DND-41 (cell line): ENCODE measurements at regions not wholly inside any gene's neighbourhood (a gene's known extent, or its start where the extent isn't known, plus 50 kb on each side); places are given as distances from the start of the nearest gene placed in this dataset.
"Not testable (repeated sequence)": the region's sequence is repeated elsewhere in the genome, so short reads cannot be mapped to it uniquely, and the experiment has no call there.

Experiments
- ATAC-seq: fragments of 200-7000 bp; cut with Tn5 transposase; 3 replicates; pipeline ENCODE4 v1.9.1; 2021; ENCODE audit warnings: low read depth; ENCODE audit not compliant: insufficient read depth
- DNase-seq: peaks from one replicate; pipeline ENCODE4 v3.0.0-alpha.2; 2020
- H2AFZ ChIP-seq: 2 replicates; pipeline ENCODE4 v1.6.0; 2012; ENCODE audit warnings: low read depth, low read length
- H3K27ac ChIP-seq: 2 replicates; pipeline ENCODE4 v1.5.1; 2012; ENCODE audit warnings: low read length, inconsistent platforms
- H3K27me3 ChIP-seq: fragments of 200-600 bp; sonication (generic); 2 replicates; pipeline ENCODE4 v1.6.0; 2012; ENCODE audit warnings: low read length, mild to moderate bottlenecking, inconsistent platforms; ENCODE audit not compliant: insufficient read depth, poor library complexity
- H3K36me3 ChIP-seq: 2 replicates; pipeline ENCODE4 v1.5.1; 2012; ENCODE audit warnings: low read length, inconsistent platforms; ENCODE audit not compliant: insufficient read depth
- H3K4me1 ChIP-seq: 2 replicates; pipeline ENCODE4 v1.5.1; 2012; ENCODE audit warnings: mild to moderate bottlenecking, low read length; ENCODE audit not compliant: insufficient read depth
- H3K4me2 ChIP-seq: 2 replicates; pipeline ENCODE4 v1.6.0; 2012; ENCODE audit warnings: mild to moderate bottlenecking, moderate library complexity, low read length, inconsistent platforms; ENCODE audit not compliant: insufficient read depth
- H3K4me3 ChIP-seq, 2 experiments: fragments of 200-600 bp in 1 of 2; shearing (Covaris generic) in 1 of 2; 2 replicates each; pipeline ENCODE4 v1.5.1; 2012 to 2016; ENCODE audit warnings: inconsistent platforms in 2 of 2, low read length in 2 of 2, mild to moderate bottlenecking in 2 of 2, low read depth in 1 of 2, moderate library complexity in 1 of 2
- H3K79me2 ChIP-seq: 2 replicates; pipeline ENCODE4 v1.6.0; 2012; ENCODE audit warnings: low read length, inconsistent platforms; ENCODE audit not compliant: insufficient read depth
- H3K9ac ChIP-seq: 2 replicates; pipeline ENCODE4 v1.6.0; 2012; ENCODE audit warnings: low read depth, mild to moderate bottlenecking, inconsistent platforms, low read length, moderate library complexity
- H3K9me3 ChIP-seq: 2 replicates; pipeline ENCODE4 v1.5.1; 2012; ENCODE audit warnings: low read length, moderate library complexity, mild to moderate bottlenecking, inconsistent platforms; ENCODE audit not compliant: insufficient read depth, severe bottlenecking
- H4K20me1 ChIP-seq: 2 replicates; pipeline ENCODE4 v1.6.0; 2012; ENCODE audit warnings: low read length; ENCODE audit not compliant: insufficient read depth
- CTCF ChIP-seq: IDR thresholded peaks from 2 replicates; pipeline ENCODE4 v1.5.1; 2012; ENCODE audit warnings: borderline replicate concordance, low read length, moderate library complexity, mild to moderate bottlenecking; ENCODE audit not compliant: poor library complexity, severe bottlenecking; ENCODE audit errors: extremely low read depth
- EZH2 ChIP-seq: IDR thresholded peaks from 3 replicates; pipeline ENCODE4 v1.6.1; 2012; ENCODE audit warnings: borderline replicate concordance, low read depth, mild to moderate bottlenecking, moderate library complexity, low read length, inconsistent platforms; ENCODE audit not compliant: severe bottlenecking

DNA sequence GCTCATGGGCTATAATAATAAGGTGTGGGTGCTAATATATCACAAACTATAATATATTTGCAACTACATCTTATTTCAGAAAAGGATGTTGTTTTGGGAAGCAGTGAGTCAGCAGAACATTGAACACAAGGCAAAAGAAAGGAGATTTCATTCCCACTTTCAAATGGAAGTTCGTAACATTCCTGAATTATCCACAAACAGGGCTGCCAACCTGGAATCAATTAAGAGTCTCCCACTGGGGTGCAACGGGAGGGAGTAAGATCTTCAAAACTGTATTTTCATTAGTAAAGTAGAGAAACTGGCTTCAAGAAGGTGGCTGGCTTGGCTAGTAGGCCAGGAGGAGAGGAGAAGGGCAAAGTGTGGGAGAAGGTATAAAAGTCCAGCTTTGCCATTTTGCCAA, 479.6 kb downstream of the CNTN3 start:
- Histone ChIP-seq H3K4me1 (no peaks in the 10 kb centered on the region), H4K20me1 (no peaks in the 10 kb centered on the region), H3K27me3 (no peaks in the 10 kb centered on the region), H3K9ac (no peak overlapping the region), H2AFZ (no peak overlapping the region), H3K79me2 (no peaks in the 10 kb centered on the region), H3K36me3 (no peaks in the 10 kb centered on the region), H3K4me3 (no peak overlapping the region), H3K9me3 (no peaks in the 10 kb centered on the region), H3K4me2 (no peak overlapping the region), H3K27ac (no peak overlapping the region)
- no peak for TF ChIP-seq CTCF
- TF ChIP-seq EZH2 = no peak
- no peak for ATAC-seq
- no peak for DNase-seq

- H3K27me3 ChIP-seq, H3K4me3 ChIP-seq, H3K9ac ChIP-seq, DNase-seq, ATAC-seq, H3K4me2 ChIP-seq, H3K27ac ChIP-seq, H3K36me3 ChIP-seq, H2AFZ ChIP-seq, H3K79me2 ChIP-seq, H3K4me1 ChIP-seq, H4K20me1 ChIP-seq, H3K9me3 ChIP-seq: not testable (repeated sequence)
Measured at GRCh38 chr3:74131546-74132328, 482.7 kb downstream of the CNTN3 start.

- Histone ChIP-seq H3K4me3 (no peak overlapping the region), H3K79me2 (no peaks in the 10 kb centered on the region), H3K9ac (no peak overlapping the region), H3K36me3 (no peaks in the 10 kb centered on the region), H3K9me3 (no peaks in the 10 kb centered on the region), H2AFZ (no peak overlapping the region), H4K20me1 (no peaks in the 10 kb centered on the region), H3K27ac (no peak overlapping the region), H3K4me2 (no peak overlapping the region), H3K4me1 (no peaks in the 10 kb centered on the region), H3K27me3 (no peaks in the 10 kb centered on the region)
- DNase-seq (no peak), ATAC-seq (no peak)
- no peak for TF ChIP-seq EZH2
- no peak for TF ChIP-seq CTCF
Measured at GRCh38 chr3:74129611-74130010, 484.8 kb downstream of the CNTN3 start.

DNA sequence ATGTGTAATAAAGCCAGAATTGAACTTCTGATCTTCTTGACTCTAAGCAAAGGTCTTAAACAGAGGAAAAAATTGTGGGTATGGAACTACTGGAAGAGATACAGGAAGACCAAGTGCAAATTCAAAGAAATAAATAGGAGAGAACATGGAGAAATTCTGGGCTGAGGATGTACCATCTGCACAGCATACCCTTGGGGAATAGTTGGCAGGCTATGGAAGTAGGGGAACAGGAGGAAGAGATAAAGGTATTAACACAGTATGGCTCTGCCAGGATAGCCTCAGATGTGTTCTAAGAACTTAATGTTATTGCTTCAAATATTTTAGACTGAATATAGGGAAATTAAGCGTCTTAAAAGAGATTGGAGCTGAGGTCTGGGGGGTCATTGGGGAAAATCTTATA, 485.4 kb downstream of the CNTN3 start:
- Histone ChIP-seq H3K9me3 (no peaks in the 10 kb centered on the region), H2AFZ (no peak overlapping the region), H3K4me2 (no peak overlapping the region), H3K4me3 (no peak overlapping the region), H3K79me2 (no peaks in the 10 kb centered on the region), H4K20me1 (no peaks in the 10 kb centered on the region), H3K27me3 (no peaks in the 10 kb centered on the region), H3K27ac (no peak overlapping the region), H3K36me3 (no peaks in the 10 kb centered on the region), H3K9ac (no peak overlapping the region), H3K4me1 (no peaks in the 10 kb centered on the region)
- ATAC-seq (no peak), DNase-seq (no peak)
- TF ChIP-seq CTCF = no peak
- TF ChIP-seq EZH2 = no peak
